HG03139 (cell line): ENCODE measurements at regions not wholly inside any gene's neighbourhood (a gene's known extent, or its start where the extent isn't known, plus 50 kb on each side); places are given as distances from the start of the nearest gene placed in this dataset.

Source experiments
- ATAC-seq: cut with Tn5 transposase; IDR thresholded peaks from one replicate; pipeline ENCODE4 v1.9.1; 2021; ENCODE audit not compliant: unreplicated experiment

DNA sequence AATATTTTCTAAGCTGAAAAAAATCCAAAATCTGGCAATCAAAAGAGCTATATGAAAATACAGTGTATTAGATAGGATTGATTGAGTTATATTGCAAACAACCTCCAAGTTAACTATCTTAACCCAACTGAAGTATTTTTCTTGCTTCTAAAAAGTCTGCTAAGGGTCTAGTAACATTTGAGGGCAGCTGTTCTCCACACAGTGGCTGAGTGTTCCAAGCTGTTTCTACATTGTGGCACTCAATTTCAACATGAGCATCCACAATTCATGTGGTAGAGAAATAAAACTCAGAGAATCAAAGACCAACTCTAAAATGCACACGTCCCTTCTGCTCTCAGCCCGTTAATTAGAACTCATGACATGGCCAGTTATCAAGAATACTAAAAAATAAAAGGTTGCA is 340.0 kb downstream of the C12orf50 start:
- ATAC-seq = no peak

DNA sequence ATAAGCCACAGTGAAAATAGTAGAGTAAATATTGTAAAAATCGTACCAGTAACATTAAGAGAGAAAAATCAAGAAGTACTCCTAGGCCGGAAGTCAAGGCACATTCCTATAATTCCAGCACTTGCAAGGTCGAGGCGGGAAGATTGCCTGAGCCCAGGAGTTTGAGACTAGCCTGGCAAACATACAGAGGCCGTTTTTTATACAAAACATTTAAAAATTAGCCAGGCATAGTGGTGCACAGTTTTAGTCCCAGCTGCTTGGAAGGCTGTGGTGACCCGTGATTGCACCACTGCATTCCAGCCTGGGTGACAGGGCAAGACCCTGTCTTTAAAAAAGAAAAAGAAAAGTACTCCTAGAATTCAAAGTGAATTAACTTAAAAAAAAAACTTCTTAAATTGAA is 341.8 kb downstream of the C12orf50 start:
- ATAC-seq = no peak

DNA sequence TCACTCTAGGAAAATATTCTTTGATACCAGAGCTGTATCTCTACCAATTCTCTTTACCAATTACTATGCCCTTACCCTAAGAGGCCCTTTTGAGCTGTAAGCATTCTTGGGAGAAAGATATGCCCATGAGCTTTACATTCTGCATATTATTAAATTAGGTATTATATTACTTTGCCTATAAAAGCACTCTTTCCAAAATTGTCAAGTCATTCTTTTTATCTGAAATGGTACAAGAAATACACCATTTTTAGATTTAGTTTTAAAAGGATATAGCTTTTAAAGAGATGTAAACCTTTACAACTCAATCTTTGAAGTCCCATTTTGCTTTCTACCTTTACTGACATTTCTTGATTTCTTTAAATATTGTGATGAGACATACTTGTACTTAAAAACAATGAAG is 343.5 kb downstream of the C12orf50 start:
- ATAC-seq = no peak

DNA sequence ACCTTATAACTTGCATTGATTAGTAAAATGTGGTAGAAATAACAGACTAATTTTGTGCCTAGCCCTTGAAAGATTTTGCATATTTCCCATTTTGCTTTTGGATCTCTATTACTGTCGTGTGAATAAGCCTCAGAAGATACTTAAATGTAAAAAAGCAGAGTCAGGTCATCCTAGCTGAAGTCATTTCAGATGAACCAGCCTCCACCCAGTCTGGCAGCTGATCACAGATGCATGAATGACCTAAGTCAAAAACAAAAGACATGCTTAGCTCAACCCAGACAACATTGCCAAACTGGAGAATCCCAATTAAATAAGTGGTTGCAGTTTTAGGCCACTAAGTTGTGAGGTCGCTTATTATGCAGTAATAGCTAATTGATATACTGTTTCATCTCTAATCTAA is 349.9 kb downstream of the C12orf50 start:
- ATAC-seq = no peak

DNA sequence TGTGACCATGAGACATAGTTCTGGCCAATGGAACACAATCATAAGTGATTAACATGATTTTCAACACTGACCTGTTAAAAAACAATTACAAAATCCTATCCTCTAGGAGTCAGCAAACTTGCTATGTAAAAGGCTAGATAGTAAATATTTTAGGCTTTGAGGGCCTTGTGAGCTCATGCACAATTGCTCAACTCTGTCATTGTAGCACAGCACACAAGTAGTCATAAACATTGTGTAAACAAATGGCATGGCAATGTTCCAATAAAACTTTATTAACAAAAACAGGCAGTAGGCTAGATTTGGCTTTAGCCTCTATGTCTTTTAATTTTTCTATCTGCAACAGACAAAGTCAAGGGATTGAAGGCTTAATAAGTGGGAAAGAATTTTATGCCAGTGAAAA is 350.7 kb downstream of the C12orf50 start:
- ATAC-seq = no peak

DNA sequence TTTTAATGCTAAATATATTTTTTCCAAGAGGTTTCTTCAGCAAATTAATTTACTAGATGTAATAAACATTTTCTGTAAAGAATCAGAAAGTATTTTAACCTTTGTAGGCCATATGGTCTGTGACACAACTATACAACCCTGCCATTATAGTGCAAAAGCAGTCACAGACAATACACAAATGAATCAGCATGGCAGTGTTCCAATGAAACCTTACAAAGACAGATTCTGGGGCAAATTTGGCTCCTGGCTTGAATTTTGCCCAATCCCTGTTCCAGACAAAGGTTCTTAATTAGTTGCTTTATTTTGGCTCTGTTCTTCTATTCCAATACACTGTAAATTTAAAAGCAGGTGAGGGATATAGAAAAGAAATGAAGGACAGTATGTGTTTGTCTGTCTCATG is 352.5 kb downstream of the C12orf50 start:
- ATAC-seq = no peak

DNA sequence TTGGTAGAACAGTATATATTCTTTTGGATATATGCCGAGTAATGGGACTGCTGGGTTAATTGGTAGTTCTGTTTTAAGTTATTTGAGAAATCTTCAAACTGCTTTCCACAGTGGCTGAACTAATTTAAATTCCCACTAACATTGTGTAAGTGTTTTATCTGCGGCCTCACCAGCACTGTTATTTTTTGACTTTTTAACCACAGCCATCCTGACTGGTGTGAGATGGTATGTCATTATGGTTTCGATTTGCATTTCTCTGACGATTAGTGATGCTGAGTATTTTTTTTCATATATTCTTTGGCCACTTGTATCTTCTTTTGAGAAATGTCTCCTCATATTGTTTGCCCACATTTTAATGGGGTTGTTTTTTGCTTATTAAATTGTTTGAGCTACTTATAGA is 357.4 kb downstream of the C12orf50 start:
- no peak for ATAC-seq

DNA sequence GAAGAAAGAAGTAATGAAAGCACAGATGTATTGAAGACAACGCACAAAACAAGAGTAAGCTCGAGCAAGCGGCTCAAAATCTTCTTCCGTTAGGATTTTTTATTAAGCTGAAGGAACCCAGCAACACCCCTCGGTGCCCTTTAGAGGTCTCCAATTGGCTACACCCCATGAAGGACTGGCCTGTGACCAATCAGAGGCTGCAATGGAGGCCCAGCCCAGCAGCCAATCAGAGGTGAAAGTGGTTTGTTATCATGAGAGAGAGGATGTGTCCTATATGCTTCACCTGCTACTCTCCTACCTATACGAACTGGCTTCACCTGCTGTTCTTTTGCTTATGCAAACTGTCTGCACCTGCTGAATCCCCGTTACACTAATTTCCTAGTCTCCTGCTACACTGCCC is 358.8 kb downstream of the C12orf50 start:
- no peak for ATAC-seq

DNA sequence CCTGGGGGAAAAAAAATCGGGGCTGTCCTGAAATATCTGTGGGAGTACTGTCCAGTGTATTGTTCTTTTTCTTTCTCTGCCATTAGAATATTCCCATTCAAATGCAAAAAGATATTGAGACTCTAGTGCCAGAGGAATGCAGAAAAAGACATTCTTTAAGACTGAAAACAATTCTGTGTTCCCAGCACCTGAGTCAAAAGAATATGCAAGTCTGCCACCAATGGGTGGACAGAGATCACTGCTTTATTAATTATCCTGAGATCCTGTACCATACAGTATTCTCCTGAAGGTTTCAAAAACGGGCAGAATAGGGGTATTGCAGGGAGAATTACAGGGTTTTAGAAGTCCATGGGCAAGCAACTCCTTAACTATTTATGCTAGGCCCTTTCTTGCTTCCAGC is 361.8 kb downstream of the C12orf50 start:
- ATAC-seq = no peak

DNA sequence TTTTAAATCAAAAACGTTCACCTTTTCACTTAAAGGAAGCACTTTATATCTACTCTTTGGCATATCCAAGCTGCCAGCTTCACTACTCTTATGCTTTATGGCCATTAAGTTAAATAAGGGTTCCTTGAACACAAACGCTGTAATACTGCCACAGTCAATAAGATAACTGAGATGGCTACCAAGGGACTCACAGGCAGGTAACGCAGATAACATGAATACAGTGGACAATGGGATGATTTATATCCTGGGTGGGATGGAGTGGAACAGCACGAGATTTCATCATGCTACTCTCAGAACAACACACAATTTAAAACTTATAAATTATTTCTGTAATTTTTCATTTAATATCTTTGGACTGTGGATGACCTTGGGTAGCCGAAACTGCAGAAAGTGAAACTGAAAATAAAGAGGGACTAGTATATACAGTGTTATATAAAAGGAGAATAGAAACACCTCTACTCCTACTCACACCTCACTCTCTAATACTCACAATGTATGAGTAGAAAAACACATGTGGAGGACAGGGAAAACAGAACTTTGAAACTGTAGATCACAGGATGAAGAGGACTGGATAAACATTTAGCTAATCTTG is 367.3 kb downstream of the C12orf50 start:
- ATAC-seq = no peak

DNA sequence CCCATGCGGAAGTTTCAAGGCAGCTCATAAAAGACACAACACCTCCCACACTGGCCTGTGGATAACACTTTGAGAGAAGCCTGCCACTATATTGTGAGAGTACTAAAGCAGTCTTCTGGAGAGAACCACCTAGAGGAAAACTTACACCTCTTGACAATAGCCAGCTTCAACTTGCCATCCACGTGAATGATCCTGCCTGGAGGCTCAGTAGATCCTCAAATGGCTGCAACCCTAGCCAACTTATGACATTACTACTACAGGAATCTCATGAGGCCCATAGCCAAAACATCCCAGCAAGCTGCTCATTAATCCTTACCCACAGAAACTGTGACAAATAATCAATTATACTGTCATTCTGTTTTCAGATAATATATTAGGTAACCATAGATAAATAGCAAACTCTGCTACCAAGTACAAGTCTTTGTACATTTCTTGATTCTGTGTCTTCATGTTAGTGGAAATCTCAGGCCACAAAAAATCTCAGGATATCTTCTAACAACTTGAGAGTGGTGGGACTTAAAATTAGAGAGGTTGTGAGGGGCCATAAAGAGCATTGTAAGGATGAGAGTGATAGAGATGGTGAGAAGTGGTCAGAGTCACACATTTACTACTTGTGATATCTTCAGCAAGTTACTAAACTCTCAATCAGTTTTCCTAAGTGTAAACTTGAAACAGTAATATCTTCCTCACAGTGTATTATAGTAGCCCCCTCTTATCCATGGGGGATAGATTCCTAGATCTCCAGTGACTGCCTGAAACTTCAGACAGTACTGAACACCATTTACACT is 368.0 kb downstream of the C12orf50 start:
- ATAC-seq = no peak

DNA sequence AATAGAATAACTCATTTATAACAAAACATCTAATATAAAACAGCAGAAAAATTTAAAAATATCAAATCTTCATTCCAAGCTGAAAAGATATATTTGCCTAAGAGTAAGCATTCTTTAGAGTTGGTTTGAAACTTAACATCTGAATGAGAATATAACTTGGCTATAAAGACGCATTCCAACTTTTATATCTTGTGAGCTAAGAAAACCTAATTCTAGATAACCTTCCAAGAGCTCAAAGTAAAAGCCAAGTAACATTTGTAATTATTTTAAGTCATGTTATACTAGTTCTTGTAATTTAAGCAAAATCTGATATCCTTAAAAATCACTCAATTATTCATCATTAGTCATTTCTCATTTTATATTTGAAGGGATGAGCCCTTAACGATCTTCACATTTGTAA is 368.9 kb downstream of the C12orf50 start:
- no peak for ATAC-seq

DNA sequence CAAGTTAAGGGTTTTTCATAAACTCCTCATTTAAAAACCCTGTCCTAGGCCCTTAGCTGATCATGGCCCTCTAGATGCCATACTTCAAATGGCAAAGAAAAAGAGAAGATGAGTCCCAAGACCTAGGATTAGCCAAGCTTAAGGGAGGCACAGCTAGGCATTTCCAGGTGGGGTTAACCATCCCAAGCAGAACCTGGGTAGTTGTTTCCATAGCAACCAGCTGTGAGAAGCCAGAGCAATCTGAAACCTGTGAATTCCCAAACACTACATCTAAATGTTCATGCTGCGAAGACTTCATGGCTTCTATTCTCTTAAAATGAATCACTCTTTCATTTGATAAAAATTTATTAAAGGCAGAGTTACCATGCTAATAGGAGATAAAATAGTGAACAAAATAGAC is 372.9 kb downstream of the C12orf50 start:
- no peak for ATAC-seq

DNA sequence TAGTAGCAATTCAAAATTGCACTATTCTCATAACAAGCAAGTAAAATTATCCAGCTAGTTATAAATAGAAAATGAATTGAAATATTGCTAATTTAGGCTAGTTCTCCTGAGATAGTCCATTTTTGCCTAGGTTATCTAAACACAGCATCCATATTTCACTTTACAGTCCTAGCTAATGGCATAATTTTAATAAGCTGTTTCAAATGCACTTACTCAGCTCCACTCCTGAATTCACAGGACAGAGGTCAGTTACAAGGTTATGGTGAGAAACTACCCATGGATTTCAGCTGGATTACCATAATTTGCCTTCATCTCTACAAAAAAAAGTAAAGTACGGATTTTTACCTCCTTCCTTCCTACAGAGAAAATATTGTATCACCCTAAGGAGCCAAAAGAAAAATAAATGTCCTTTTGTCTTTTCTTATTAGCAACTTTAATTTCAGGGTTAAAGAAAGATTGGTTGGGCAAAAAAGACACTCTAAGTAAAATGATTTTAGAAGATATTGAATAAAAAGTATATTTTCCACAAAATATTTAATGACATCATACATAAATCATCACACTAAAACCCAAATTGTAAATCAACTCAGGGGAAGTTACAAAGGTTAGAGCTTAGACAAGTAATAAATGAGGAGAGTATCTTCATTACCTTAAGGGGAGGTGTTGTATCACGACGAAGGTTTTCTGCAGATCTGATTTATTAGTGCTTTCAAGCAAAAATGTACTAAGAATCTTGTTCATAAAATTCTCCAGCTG is 377.4 kb downstream of the C12orf50 start:
- no peak for ATAC-seq

DNA sequence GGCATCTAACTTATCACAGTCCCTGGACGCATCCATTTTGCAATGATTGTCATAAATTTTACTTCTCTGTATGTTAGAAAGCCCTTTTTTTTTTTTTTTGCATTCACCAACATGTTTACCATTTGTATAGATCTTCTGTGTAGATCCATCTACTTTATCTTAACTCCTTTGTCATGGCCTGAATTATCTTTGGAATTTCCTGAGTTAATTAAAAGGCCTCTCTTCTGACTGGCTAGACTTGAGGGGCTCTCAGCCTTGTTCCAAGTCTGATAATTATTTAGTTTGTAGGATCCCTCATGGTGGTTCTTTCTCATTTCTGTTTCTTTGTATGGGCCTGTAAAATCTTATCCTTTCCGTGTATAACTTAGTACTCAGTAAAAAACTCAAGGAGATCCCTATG is 387.0 kb downstream of the C12orf50 start:
- no peak for ATAC-seq

DNA sequence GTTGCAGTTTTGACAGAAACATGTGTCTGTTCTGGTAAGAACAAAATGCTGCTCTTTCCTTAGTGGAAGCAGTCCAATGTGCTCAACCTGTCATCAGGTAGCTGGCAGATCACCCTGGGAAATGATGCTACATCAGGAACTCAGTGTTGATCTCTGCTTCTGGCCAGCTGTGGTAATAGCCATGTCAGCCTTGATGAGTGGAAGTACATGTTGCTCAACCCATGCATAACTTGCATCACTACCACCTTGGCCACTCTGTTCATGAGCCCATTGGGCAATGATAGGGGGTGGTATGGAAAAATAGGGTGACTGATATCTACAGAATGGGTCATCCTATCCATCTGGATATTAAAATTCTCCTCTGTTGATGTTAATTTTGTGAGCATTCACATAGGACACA is 411.0 kb downstream of the C12orf50 start:
- no peak for ATAC-seq

DNA sequence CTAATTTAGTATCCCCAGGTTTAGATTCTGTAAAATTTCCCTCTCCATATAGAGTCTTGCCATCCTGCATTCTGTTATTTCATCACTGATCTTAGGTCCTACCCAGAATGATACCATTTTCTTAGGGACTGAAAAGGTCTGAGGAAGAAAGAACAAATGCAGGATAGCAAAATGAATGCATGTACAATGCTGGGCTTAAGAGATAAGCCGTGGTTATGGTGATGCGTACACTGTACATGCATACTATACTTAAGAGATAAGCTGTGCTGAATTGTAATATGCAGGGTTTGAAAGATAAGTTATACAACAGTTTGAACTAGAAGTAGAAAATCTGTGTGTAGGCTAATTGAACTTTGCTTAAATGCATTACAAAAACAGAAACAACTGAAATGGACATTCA is 416.2 kb downstream of the C12orf50 start:
- no peak for ATAC-seq

DNA sequence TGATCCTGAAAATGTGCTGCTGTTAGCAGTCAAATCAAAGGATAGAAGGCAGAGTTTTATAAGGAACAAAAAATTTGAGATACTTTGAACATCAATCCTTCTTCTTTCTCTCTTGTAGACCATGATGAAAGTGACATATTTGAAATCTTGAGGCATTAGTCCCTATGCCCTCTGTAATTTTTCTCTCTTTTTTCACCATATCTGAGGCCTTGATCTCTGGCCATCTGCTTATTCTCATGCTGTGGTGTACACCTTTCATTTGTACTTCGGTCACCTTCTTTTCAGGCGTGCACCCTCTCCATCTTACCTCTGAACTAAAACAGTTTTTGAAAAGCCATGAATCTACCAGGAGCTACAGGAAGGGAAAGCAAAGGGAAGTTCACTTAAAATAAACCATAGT is 420.9 kb downstream of the C12orf50 start:
- ATAC-seq = no peak

DNA sequence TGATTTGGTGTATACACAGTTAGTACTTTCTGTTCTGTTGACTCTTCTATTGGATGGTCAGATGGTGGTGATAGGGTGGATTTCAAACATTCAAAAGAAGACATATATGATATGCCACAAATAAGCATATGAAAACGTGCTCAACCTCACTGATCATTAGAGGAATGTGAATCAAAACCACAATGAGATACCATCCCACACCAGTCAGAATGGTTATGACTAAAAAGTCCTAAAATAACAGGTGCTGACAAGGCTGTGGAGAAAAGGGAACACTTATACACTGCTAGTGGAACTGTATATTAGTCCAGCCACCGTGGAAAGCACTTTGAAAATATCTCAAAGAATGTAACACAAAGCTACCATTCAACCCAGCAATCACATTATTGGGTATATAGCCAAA is 425.5 kb downstream of the C12orf50 start:
- ATAC-seq = no peak

DNA sequence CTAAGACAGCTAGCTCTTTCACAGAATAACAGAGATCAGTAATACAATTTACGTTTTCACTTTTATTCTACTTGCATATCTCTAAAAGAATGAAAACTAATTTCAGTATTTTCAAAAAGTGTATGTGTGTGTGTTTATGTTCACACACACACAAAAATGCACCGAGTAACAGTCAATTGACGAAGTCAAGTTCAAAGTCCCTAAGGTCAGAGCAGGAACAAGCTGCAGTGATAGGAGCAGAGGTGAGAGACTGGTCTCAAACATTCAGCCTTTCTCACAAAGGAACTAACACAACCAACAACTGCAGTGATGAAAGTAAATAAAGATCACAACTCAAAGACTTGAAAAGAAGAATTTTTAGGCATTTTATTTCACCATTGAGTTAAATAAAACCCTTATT is 429.7 kb downstream of the C12orf50 start:
- ATAC-seq = no peak

DNA sequence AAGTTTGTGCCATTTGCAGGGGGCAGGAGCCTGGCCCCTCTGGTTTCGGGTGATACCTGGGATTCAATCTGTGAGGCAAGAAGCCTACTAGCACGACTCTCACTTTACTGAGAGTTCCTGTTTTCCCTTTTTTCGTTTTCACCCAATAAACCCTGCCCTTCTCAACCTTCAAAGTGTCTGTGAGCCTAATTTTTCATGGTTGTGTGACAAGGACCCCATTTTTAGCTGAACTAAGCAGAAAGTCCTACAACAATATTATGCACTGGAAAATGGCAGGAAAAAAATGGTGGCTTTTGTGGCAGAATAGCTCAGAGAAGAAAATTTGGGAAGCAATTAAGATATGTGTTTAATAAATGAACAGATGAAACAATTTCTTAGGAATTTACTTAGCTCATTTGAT is 432.1 kb downstream of the C12orf50 start:
- ATAC-seq = no peak

DNA sequence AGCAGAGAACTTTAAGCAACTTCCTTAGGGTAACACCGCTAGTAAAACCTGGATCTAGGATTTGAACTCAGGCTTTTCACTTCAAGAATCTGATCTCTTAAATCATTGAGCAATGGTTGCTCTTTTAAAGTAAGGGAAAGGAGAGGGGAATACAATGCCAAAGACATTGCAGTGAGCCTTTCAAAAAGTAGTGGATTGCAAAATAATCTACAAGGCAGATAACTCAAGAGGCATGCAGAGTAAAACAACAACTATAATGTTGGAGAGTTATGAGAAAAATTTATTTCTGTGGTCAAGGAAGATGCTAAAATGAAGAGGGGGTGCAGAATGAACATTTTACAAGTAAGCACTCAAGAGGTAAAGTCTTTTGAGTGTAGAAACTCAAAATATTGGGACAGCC is 432.6 kb downstream of the C12orf50 start:
- no peak for ATAC-seq
